WTC11 (cell line): ENCODE measurements at regions not wholly inside any gene's neighbourhood (a gene's known extent, or its start where the extent isn't known, plus 50 kb on each side); places are given as distances from the start of the nearest gene placed in this dataset.

Experiments
- ATAC-seq: fragments of 200-7000 bp; cut with Tn5 transposase; 2 replicates; pipeline ENCODE4 v1.10.0; 2021; ENCODE audit warnings: mild to moderate bottlenecking, moderate library complexity
- CTCF ChIA-PET: fragments of 300-600 bp; sonication (Branson Sonifier 250); formaldehyde crosslinking; loops from one replicate; lab custom pipeline; 2021; ENCODE audit warnings: antibody characterized with exemption; lab: Charles Lee
- POLR2A ChIA-PET: fragments of 350-600 bp; sonication (Branson Sonifier 250); formaldehyde crosslinking; loops from one replicate; lab custom pipeline; 2021; ENCODE audit warnings: antibody characterized with exemption; lab: Charles Lee
- DNase-seq: peaks from one replicate; pipeline ENCODE4 v3.0.0; 2021; ENCODE audit warnings: low spot score
- H3K27ac Mint-ChIP-seq: 2 replicates; pipeline ENCODE4 v1.8.0; 2021; ENCODE audit warnings: mixed read lengths
- H3K27me3 Mint-ChIP-seq: 2 replicates; pipeline ENCODE4 v1.8.0; 2021; ENCODE audit warnings: low read depth, mild to moderate bottlenecking, moderate library complexity, mixed read lengths
- H3K36me3 Mint-ChIP-seq: 2 replicates; pipeline ENCODE4 v1.8.0; 2021; ENCODE audit warnings: mixed read lengths
- H3K4me1 Mint-ChIP-seq: 2 replicates; pipeline ENCODE4 v1.8.0; 2022; ENCODE audit warnings: mixed read lengths
- H3K4me3 Mint-ChIP-seq: 2 replicates; pipeline ENCODE4 v1.8.0; 2021; ENCODE audit warnings: mild to moderate bottlenecking, moderate library complexity, mixed read lengths
- H3K9me3 Mint-ChIP-seq: 2 replicates; pipeline ENCODE4 v1.8.0; 2021; ENCODE audit warnings: mixed read lengths
- E2F4 ChIP-seq: sonication (generic); formaldehyde crosslinking; IDR thresholded peaks from 2 replicates; pipeline ENCODE4 v1.8.1; 2022; ENCODE audit warnings: low read depth, mild to moderate bottlenecking, moderate library complexity, missing genetic modification reagents, borderline replicate concordance
- ESRRA ChIP-seq: sonication (generic); formaldehyde crosslinking; IDR thresholded peaks from 2 replicates; pipeline ENCODE4 v1.8.1; 2022; ENCODE audit warnings: mild to moderate bottlenecking, missing genetic modification reagents, borderline replicate concordance
- GABPB1 ChIP-seq: sonication (generic); formaldehyde crosslinking; IDR thresholded peaks from 2 replicates; pipeline ENCODE4 v1.8.1; 2023; ENCODE audit warnings: mild to moderate bottlenecking, missing genetic modification reagents
- GRHL2 ChIP-seq: fragments of 250-450 bp; sonication (Bioruptor Pico); IDR thresholded peaks from 2 replicates; pipeline ENCODE4 v1.8.0; 2022; ENCODE audit warnings: mild to moderate bottlenecking, moderate library complexity; ENCODE audit not compliant: insufficient replicate concordance, severe bottlenecking
- IRF1 ChIP-seq: sonication (generic); formaldehyde crosslinking; IDR thresholded peaks from 2 replicates; pipeline ENCODE4 v1.8.0; 2023; ENCODE audit warnings: missing genetic modification reagents
- MLX ChIP-seq: sonication (generic); formaldehyde crosslinking; IDR thresholded peaks from 2 replicates; pipeline ENCODE4 v1.8.1; 2023; ENCODE audit warnings: mild to moderate bottlenecking, missing genetic modification reagents, moderate library complexity
- MXD4 ChIP-seq: fragments of 250-450 bp; sonication (Bioruptor Pico); IDR thresholded peaks from 2 replicates; pipeline ENCODE4 v1.8.0; 2021; ENCODE audit warnings: mild to moderate bottlenecking, moderate library complexity, borderline replicate concordance
- NFE2L1 ChIP-seq: sonication (generic); formaldehyde crosslinking; IDR thresholded peaks from 2 replicates; pipeline ENCODE4 v1.8.1; 2023; ENCODE audit warnings: missing genetic modification reagents
- NR1H2 ChIP-seq: sonication (generic); formaldehyde crosslinking; IDR thresholded peaks from 2 replicates; pipeline ENCODE4 v1.9.0; 2021; ENCODE audit warnings: mild to moderate bottlenecking, moderate library complexity, missing genetic modification reagents
- NR3C1 ChIP-seq: sonication (generic); formaldehyde crosslinking; conservative IDR thresholded peaks from 2 replicates; pipeline ENCODE4 v1.8.1; 2023; ENCODE audit warnings: low read depth, mild to moderate bottlenecking, missing genetic modification reagents
- OVOL2 ChIP-seq: fragments of 250-450 bp; sonication (Bioruptor Pico); IDR thresholded peaks from 2 replicates; pipeline ENCODE4 v1.9.0; 2021; ENCODE audit warnings: mild to moderate bottlenecking, borderline replicate concordance
- RORB ChIP-seq: fragments of 250-450 bp; sonication (Bioruptor Pico); IDR thresholded peaks from 2 replicates; pipeline ENCODE4 v1.9.0; 2021; ENCODE audit warnings: mild to moderate bottlenecking
- SMAD3 ChIP-seq: sonication (generic); formaldehyde crosslinking; IDR thresholded peaks from 2 replicates; pipeline ENCODE4 v1.8.0; 2022; ENCODE audit warnings: missing genetic modification reagents, mild to moderate bottlenecking, borderline replicate concordance
- SOX15 ChIP-seq: fragments of 250-450 bp; sonication (Bioruptor Pico); IDR thresholded peaks from 2 replicates; pipeline ENCODE4 v1.9.0; 2021; ENCODE audit warnings: mild to moderate bottlenecking
- TEAD1 ChIP-seq: sonication (generic); formaldehyde crosslinking; IDR thresholded peaks from 2 replicates; pipeline ENCODE4 v1.8.0; 2022; ENCODE audit warnings: mild to moderate bottlenecking, missing genetic modification reagents
- ZNF219 ChIP-seq: sonication (generic); formaldehyde crosslinking; IDR thresholded peaks from 2 replicates; pipeline ENCODE4 v1.8.0; 2023; ENCODE audit warnings: missing genetic modification reagents, mild to moderate bottlenecking, borderline replicate concordance
- ZNF232 ChIP-seq: sonication (generic); formaldehyde crosslinking; IDR thresholded peaks from 2 replicates; pipeline ENCODE4 v1.8.0; 2022; ENCODE audit warnings: mild to moderate bottlenecking, missing genetic modification reagents
- ZNF512 ChIP-seq: sonication (generic); formaldehyde crosslinking; IDR thresholded peaks from 2 replicates; pipeline ENCODE4 v1.8.1; 2022; ENCODE audit warnings: missing genetic modification reagents, borderline replicate concordance
- TF ChIP-seq, protein P1 (sequence below): sonication (generic); formaldehyde crosslinking; IDR thresholded peaks from 2 replicates; pipeline ENCODE4 v1.8.0; 2022; ENCODE audit warnings: mild to moderate bottlenecking, missing genetic modification reagents
- TF ChIP-seq, protein P2 (sequence below): sonication (generic); formaldehyde crosslinking; conservative IDR thresholded peaks from 2 replicates; pipeline ENCODE4 v1.8.1; 2022; ENCODE audit warnings: mild to moderate bottlenecking, missing genetic modification reagents
- TF ChIP-seq, protein P3 (sequence below): sonication (generic); formaldehyde crosslinking; IDR thresholded peaks from 2 replicates; pipeline ENCODE4 v1.8.1; 2022; ENCODE audit warnings: mild to moderate bottlenecking, missing genetic modification reagents, moderate library complexity, borderline replicate concordance
- TF ChIP-seq, protein P4 (sequence below): sonication (generic); formaldehyde crosslinking; conservative IDR thresholded peaks from 2 replicates; pipeline ENCODE4 v1.8.1; 2023; ENCODE audit warnings: mild to moderate bottlenecking, low read depth, missing genetic modification reagents, moderate library complexity
- TF ChIP-seq, protein P5 (sequence below): fragments of 250-450 bp; sonication (Bioruptor Pico); IDR thresholded peaks from 2 replicates; pipeline ENCODE4 v1.9.0; 2021; ENCODE audit warnings: mild to moderate bottlenecking
- TF ChIP-seq, protein P6 (sequence below): sonication (generic); formaldehyde crosslinking; IDR thresholded peaks from 2 replicates; pipeline ENCODE4 v1.8.1; 2023; ENCODE audit warnings: mild to moderate bottlenecking, missing genetic modification reagents
- TF ChIP-seq, protein P7 (sequence below): sonication (generic); formaldehyde crosslinking; IDR thresholded peaks from 2 replicates; pipeline ENCODE4 v1.8.0; 2022; ENCODE audit warnings: mild to moderate bottlenecking, missing genetic modification reagents

DNA sequence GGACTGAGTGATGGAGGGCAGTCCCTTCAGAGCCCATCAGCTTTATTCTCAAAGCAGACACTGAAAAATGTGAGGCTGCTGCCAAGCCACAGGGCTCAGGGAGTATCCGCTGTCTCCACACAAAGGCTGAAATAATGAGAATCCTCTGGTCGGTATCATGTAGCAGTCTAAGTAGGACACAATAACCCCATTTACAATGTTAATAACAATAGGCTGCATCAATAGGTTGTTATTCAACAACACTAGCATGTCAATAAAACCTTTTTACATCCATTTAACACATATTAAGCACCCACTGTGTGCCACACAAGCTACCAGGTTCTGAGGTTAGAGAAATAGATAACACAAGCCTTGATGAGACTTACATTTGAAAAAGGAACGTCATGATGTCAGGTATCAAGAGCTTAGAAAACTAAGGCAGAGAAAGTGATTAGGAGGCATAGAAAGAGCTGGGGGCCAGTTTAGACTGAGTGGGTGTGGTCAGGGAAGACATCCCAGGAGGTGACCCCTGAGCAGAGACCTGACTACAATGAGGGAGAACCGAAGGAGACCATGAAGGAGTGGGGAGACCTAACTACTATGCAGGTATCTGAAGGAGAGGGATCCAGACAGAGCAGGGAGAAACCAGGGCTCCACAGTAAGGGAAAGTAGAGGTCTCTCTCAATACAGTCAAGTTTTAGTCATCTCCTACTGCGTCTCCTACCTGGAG lies 140.1 kb upstream of the GRIA1 start:
- Mint-ChIP-seq H3K27ac (peak overlapping the region; percentile 30), H3K36me3 (no peaks in the 10 kb centered on the region), H3K9me3 (no peaks in the 10 kb centered on the region), H3K27me3 (peaks cover 74% of the 10 kb centered on the region), H3K4me3 (peak overlapping the region; percentile 30), H3K4me1 (peaks cover 47% of the 10 kb centered on the region)
- POLR2A ChIA-PET, result no interaction called here
- ATAC-seq, result peak; percentile 91
- CTCF ChIA-PET, result interaction anchor here (1.5 kb wide), 1 partner anchor 140 kb away, joined by 5 read pairs; the partner anchor contains the start of gene GRIA1
- peak; percentile 21 for DNase-seq
- TF ChIP-seq MLX (CRISPR knock-in tag), result no peak
- TF ChIP-seq OVOL2 (CRISPR knock-in tag), result no peak
- TF ChIP-seq ZNF219 (CRISPR knock-in tag), result no peak
- TF ChIP-seq ESRRA, result no peak
- TF ChIP-seq, protein P1, sequence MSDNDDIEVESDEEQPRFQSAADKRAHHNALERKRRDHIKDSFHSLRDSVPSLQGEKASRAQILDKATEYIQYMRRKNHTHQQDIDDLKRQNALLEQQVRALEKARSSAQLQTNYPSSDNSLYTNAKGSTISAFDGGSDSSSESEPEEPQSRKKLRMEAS (CRISPR knock-in tag), result no peak
- TF ChIP-seq, protein P2, sequence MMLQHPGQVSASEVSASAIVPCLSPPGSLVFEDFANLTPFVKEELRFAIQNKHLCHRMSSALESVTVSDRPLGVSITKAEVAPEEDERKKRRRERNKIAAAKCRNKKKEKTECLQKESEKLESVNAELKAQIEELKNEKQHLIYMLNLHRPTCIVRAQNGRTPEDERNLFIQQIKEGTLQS (CRISPR knock-in tag), result no peak
- TF ChIP-seq NR3C1 (CRISPR knock-in tag), result no peak
- TF ChIP-seq, protein P3, sequence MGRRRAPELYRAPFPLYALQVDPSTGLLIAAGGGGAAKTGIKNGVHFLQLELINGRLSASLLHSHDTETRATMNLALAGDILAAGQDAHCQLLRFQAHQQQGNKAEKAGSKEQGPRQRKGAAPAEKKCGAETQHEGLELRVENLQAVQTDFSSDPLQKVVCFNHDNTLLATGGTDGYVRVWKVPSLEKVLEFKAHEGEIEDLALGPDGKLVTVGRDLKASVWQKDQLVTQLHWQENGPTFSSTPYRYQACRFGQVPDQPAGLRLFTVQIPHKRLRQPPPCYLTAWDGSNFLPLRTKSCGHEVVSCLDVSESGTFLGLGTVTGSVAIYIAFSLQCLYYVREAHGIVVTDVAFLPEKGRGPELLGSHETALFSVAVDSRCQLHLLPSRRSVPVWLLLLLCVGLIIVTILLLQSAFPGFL, result no peak
- no peak for TF ChIP-seq SOX15 (CRISPR knock-in tag)
- no peak for TF ChIP-seq SMAD3 (CRISPR knock-in tag)
- TF ChIP-seq, protein P4, sequence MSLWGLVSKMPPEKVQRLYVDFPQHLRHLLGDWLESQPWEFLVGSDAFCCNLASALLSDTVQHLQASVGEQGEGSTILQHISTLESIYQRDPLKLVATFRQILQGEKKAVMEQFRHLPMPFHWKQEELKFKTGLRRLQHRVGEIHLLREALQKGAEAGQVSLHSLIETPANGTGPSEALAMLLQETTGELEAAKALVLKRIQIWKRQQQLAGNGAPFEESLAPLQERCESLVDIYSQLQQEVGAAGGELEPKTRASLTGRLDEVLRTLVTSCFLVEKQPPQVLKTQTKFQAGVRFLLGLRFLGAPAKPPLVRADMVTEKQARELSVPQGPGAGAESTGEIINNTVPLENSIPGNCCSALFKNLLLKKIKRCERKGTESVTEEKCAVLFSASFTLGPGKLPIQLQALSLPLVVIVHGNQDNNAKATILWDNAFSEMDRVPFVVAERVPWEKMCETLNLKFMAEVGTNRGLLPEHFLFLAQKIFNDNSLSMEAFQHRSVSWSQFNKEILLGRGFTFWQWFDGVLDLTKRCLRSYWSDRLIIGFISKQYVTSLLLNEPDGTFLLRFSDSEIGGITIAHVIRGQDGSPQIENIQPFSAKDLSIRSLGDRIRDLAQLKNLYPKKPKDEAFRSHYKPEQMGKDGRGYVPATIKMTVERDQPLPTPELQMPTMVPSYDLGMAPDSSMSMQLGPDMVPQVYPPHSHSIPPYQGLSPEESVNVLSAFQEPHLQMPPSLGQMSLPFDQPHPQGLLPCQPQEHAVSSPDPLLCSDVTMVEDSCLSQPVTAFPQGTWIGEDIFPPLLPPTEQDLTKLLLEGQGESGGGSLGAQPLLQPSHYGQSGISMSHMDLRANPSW, result no peak
- 0 out of 2 replicates have a peak, but pooled peaks have one; percentile 28 for TF ChIP-seq NFE2L1 (CRISPR knock-in tag)
- no peak for TF ChIP-seq ZNF232 (CRISPR knock-in tag)
- TF ChIP-seq MXD4 (CRISPR knock-in tag), result no peak
- no peak for TF ChIP-seq E2F4 (CRISPR knock-in tag)
- no peak for TF ChIP-seq NR1H2 (CRISPR knock-in tag)
- TF ChIP-seq TEAD1, result peak; percentile 82; the same call in 1 of the 2 replicates
- no peak for TF ChIP-seq GABPB1
- TF ChIP-seq ZNF512 (CRISPR knock-in tag), result no peak
- TF ChIP-seq IRF1 (CRISPR knock-in tag), result no peak
- TF ChIP-seq, protein P5, sequence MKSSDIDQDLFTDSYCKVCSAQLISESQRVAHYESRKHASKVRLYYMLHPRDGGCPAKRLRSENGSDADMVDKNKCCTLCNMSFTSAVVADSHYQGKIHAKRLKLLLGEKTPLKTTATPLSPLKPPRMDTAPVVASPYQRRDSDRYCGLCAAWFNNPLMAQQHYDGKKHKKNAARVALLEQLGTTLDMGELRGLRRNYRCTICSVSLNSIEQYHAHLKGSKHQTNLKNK (CRISPR knock-in tag), result peak; percentile 73; the same call in 1 of the 2 replicates
- TF ChIP-seq, protein P6, sequence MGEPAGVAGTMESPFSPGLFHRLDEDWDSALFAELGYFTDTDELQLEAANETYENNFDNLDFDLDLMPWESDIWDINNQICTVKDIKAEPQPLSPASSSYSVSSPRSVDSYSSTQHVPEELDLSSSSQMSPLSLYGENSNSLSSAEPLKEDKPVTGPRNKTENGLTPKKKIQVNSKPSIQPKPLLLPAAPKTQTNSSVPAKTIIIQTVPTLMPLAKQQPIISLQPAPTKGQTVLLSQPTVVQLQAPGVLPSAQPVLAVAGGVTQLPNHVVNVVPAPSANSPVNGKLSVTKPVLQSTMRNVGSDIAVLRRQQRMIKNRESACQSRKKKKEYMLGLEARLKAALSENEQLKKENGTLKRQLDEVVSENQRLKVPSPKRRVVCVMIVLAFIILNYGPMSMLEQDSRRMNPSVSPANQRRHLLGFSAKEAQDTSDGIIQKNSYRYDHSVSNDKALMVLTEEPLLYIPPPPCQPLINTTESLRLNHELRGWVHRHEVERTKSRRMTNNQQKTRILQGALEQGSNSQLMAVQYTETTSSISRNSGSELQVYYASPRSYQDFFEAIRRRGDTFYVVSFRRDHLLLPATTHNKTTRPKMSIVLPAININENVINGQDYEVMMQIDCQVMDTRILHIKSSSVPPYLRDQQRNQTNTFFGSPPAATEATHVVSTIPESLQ (CRISPR knock-in tag), result no peak
- no peak for TF ChIP-seq GRHL2 (CRISPR knock-in tag)
- TF ChIP-seq RORB (CRISPR knock-in tag), result no peak
- TF ChIP-seq, protein P7, sequence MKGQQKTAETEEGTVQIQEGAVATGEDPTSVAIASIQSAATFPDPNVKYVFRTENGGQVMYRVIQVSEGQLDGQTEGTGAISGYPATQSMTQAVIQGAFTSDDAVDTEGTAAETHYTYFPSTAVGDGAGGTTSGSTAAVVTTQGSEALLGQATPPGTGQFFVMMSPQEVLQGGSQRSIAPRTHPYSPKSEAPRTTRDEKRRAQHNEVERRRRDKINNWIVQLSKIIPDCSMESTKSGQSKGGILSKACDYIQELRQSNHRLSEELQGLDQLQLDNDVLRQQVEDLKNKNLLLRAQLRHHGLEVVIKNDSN, result no peak
